K562 (cell line): ENCODE measurements at regions not wholly inside any gene's neighbourhood (a gene's known extent, or its start where the extent isn't known, plus 50 kb on each side); places are given as distances from the start of the nearest gene placed in this dataset.

Source experiments
- AFF4 ChIP-seq: sonication (generic); formaldehyde crosslinking; IDR thresholded peaks from 2 replicates; pipeline ENCODE4 v1.8.0; 2023; ENCODE audit warnings: mild to moderate bottlenecking, missing genetic modification reagents
- CHD2 ChIP-seq: IDR thresholded peaks from 2 replicates; pipeline ENCODE4 v1.6.1; 2011; ENCODE audit warnings: low read depth, low read length
- CLOCK ChIP-seq: fragments of 250-450 bp; sonication (Bioruptor Pico); IDR thresholded peaks from 2 replicates; pipeline ENCODE4 v1.4.0; 2020; ENCODE audit warnings: mild to moderate bottlenecking, moderate library complexity, borderline replicate concordance
- ETV1 ChIP-seq: fragments of 450-650 bp; conservative IDR thresholded peaks from 2 replicates; pipeline ENCODE4 v1.6.1; 2016; ENCODE audit warnings: missing genetic modification characterization, control low read depth, low read depth, missing compliant biosample characterization
- GTF2E2 ChIP-seq: fragments of 200-800 bp; sonication (Bioruptor generic); IDR thresholded peaks from 2 replicates; pipeline ENCODE4 v1.6.1; 2016; ENCODE audit warnings: missing genetic modification characterization, missing compliant biosample characterization
- KAT2B ChIP-seq: IDR thresholded peaks from one replicate; pipeline ENCODE4 v1.6.1; 2012; ENCODE audit warnings: low read depth, mild to moderate bottlenecking, control low read depth, inconsistent platforms, low read length, moderate library complexity
- MAZ ChIP-seq, 2 experiments: fragments of 450-650 bp in 1 of 2; sonication (generic) in 1 of 2; formaldehyde crosslinking; IDR thresholded peaks in 1 of 2; conservative IDR thresholded peaks in 1 of 2; 2 replicates each; pipeline versions ENCODE4 v1.4.0 to v1.5.0; 2020; ENCODE audit warnings: mild to moderate bottlenecking in 1 of 2, missing genetic modification reagents in 1 of 2
- MXI1 ChIP-seq: IDR thresholded peaks from 2 replicates; pipeline ENCODE4 v1.6.1; 2011; ENCODE audit warnings: low read depth, mild to moderate bottlenecking, improper control_type of control experiment, low read length
- POLR2AphosphoS2 ChIP-seq: IDR thresholded peaks from 2 replicates; pipeline ENCODE4 v1.6.1; 2012; ENCODE audit warnings: low read length, improper control_type of control experiment
- RB1 ChIP-seq: fragments of 450-650 bp; IDR thresholded peaks from 2 replicates; pipeline ENCODE4 v1.6.1; 2017; ENCODE audit warnings: low read depth, mild to moderate bottlenecking
- TCF3 ChIP-seq: sonication (generic); formaldehyde crosslinking; IDR thresholded peaks from 2 replicates; pipeline ENCODE4 v1.4.0; 2020; ENCODE audit warnings: mild to moderate bottlenecking, missing genetic modification reagents
- ZBTB49 ChIP-seq: sonication (generic); formaldehyde crosslinking; IDR thresholded peaks from 2 replicates; pipeline ENCODE4 v1.8.0; 2022; ENCODE audit warnings: missing genetic modification reagents, mild to moderate bottlenecking, borderline replicate concordance
- TF ChIP-seq, protein P1 (sequence below), 2 experiments: fragments of 250-450 bp in 1 of 2; fragments of 450-650 bp in 1 of 2; sonication (Bioruptor Pico) in 1 of 2; IDR thresholded peaks; 2 replicates each; pipeline versions ENCODE4 v1.6.1 to v1.8.0; 2016 to 2021; ENCODE audit warnings: mild to moderate bottlenecking in 2 of 2, moderate library complexity in 2 of 2, missing compliant biosample characterization in 1 of 2, missing genetic modification characterization in 1 of 2
- TF ChIP-seq, protein P2 (sequence below): fragments of 450-650 bp; IDR thresholded peaks from 2 replicates; pipeline ENCODE4 v1.6.1; 2017; ENCODE audit warnings: antibody characterized with exemption

- TF ChIP-seq AFF4 (CRISPR knock-in tag): peak; percentile 77
- TF ChIP-seq RB1: peak; percentile 94; the same call in 1 of the 2 replicates
- TF ChIP-seq, protein P1, sequence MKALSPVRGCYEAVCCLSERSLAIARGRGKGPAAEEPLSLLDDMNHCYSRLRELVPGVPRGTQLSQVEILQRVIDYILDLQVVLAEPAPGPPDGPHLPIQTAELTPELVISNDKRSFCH (CRISPR knock-in tag; IDR thresholded peaks at IDR 0.05): no peak
- TF ChIP-seq, protein P1 (tag; IDR thresholded peaks at IDR 0.05): peak; percentile 90
- no peak for TF ChIP-seq CLOCK (CRISPR knock-in tag)
- TF ChIP-seq MXI1: peak; percentile 15
- TF ChIP-seq MAZ (CRISPR knock-in tag; conservative IDR thresholded peaks at IDR 0.05 in 1 of 2, IDR thresholded peaks at IDR 0.05 in 1 of 2): peak; percentile 56 to 92
- TF ChIP-seq ETV1 (tag): peak; percentile 91
- TF ChIP-seq ZBTB49: peak; percentile 99; the same call in 1 of the 2 replicates
- TF ChIP-seq KAT2B: no peak
- TF ChIP-seq TCF3 (CRISPR knock-in tag): peak; percentile 67
- TF ChIP-seq CHD2: peak; percentile 57; the same call in 1 of the 2 replicates
- peak; percentile 93; the same call in 1 of the 2 replicates for TF ChIP-seq GTF2E2 (tag)
- TF ChIP-seq, protein P2, sequence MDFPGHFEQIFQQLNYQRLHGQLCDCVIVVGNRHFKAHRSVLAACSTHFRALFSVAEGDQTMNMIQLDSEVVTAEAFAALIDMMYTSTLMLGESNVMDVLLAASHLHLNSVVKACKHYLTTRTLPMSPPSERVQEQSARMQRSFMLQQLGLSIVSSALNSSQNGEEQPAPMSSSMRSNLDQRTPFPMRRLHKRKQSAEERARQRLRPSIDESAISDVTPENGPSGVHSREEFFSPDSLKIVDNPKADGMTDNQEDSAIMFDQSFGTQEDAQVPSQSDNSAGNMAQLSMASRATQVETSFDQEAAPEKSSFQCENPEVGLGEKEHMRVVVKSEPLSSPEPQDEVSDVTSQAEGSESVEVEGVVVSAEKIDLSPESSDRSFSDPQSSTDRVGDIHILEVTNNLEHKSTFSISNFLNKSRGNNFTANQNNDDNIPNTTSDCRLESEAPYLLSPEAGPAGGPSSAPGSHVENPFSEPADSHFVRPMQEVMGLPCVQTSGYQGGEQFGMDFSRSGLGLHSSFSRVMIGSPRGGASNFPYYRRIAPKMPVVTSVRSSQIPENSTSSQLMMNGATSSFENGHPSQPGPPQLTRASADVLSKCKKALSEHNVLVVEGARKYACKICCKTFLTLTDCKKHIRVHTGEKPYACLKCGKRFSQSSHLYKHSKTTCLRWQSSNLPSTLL: no peak
- TF ChIP-seq POLR2AphosphoS2: peak; percentile 94
Measured at GRCh38 chr6:28615955-28616747, 90.5 kb downstream of the GPX5 start (continued).
